Keratinocyte (primary cell): ENCODE measurements at regions not wholly inside any gene's neighbourhood (a gene's known extent, or its start where the extent isn't known, plus 50 kb on each side); places are given as distances from the start of the nearest gene placed in this dataset.

Source experiments
- DNase-seq: peaks from one replicate; pipeline ENCODE4 v3.0.0-alpha.2; 2011; ENCODE audit warnings: low read depth, missing footprints, low spot score
- FAIRE-seq: peaks from 2 replicates; lab custom pipeline; 2011; peaks lifted over from hg19 to GRCh38; lab: Jason Lieb, UNC
- H2AFZ ChIP-seq: 2 replicates; pipeline ENCODE4 v1.6.0; 2012; ENCODE audit warnings: low read length, control low read depth, inconsistent platforms; ENCODE audit not compliant: control insufficient read depth
- H3K27ac ChIP-seq: 2 replicates; pipeline ENCODE4 v1.5.1; 2011; ENCODE audit warnings: low read length; ENCODE audit not compliant: control insufficient read depth, insufficient read depth
- H3K27me3 ChIP-seq: 3 replicates; pipeline ENCODE4 v1.6.0; 2011; ENCODE audit warnings: low read length; ENCODE audit not compliant: control insufficient read depth, insufficient read depth; ENCODE audit errors: extremely low read depth
- H3K36me3 ChIP-seq, 2 experiments: 2 replicates in 1 of 2; 3 replicates in 1 of 2; pipeline ENCODE4 v1.5.1; 2011; ENCODE audit warnings: low read length in 2 of 2, mild to moderate bottlenecking in 1 of 2; ENCODE audit not compliant: control insufficient read depth in 2 of 2, insufficient read depth in 2 of 2; ENCODE audit errors: extremely low read depth in 1 of 2
- H3K4me1 ChIP-seq: 3 replicates; pipeline ENCODE4 v1.5.1; 2011; ENCODE audit warnings: low read length; ENCODE audit not compliant: control insufficient read depth, insufficient read depth; ENCODE audit errors: extremely low read depth
- H3K4me2 ChIP-seq: 3 replicates; pipeline ENCODE4 v1.6.0; 2011; ENCODE audit warnings: low read depth, low read length; ENCODE audit not compliant: control insufficient read depth, insufficient read depth; ENCODE audit errors: extremely low read depth
- H3K4me3 ChIP-seq, 3 experiments: fragments of 200-600 bp in 1 of 3; sonication (generic) in 1 of 3; 2 replicates in 2 of 3; 3 replicates in 1 of 3; pipeline ENCODE4 v1.5.1; 2011 to 2016; ENCODE audit warnings: low read length in 3 of 3, mild to moderate bottlenecking in 3 of 3, control low read depth in 2 of 3, inconsistent platforms in 1 of 3, low read depth in 1 of 3, mixed read lengths in 1 of 3, mixed run types in 1 of 3, moderate library complexity in 1 of 3; ENCODE audit not compliant: control insufficient read depth in 2 of 3, insufficient read depth in 2 of 3; ENCODE audit errors: extremely low read depth in 1 of 3
- H3K79me2 ChIP-seq: 2 replicates; pipeline ENCODE4 v1.6.0; 2012; ENCODE audit warnings: low read length; ENCODE audit not compliant: control insufficient read depth, insufficient read depth
- H3K9ac ChIP-seq: 3 replicates; pipeline ENCODE4 v1.6.0; 2011; ENCODE audit warnings: low read length; ENCODE audit not compliant: control insufficient read depth, insufficient read depth; ENCODE audit errors: extremely low read depth
- H3K9me1 ChIP-seq: 3 replicates; pipeline ENCODE4 v1.6.0; 2011; ENCODE audit warnings: low read length; ENCODE audit not compliant: control insufficient read depth, insufficient read depth; ENCODE audit errors: extremely low read depth
- H3K9me3 ChIP-seq: 2 replicates; pipeline ENCODE4 v1.5.1; 2012; ENCODE audit warnings: low read depth, low read length; ENCODE audit not compliant: control insufficient read depth
- H4K20me1 ChIP-seq: 3 replicates; pipeline ENCODE4 v1.6.0; 2011; ENCODE audit warnings: low read length; ENCODE audit not compliant: control insufficient read depth, insufficient read depth; ENCODE audit errors: extremely low read depth
- EZH2 ChIP-seq: IDR thresholded peaks from one replicate; pipeline ENCODE4 v1.6.1; 2012; ENCODE audit warnings: inconsistent platforms, mild to moderate bottlenecking, low read length, moderate library complexity
- dilution Hi-C: fragments of 300-500 bp; cut with MboI; formaldehyde crosslinking; loops from one replicate; pipeline ENCODE4 v1.7.0; 2020; ENCODE audit warnings: low sequenced_read_pairs; ENCODE audit not compliant: extremely low pct_ligation_motif_present
- TF ChIP-seq, protein P1 (sequence below), 3 experiments: IDR thresholded peaks in 1 of 3; conservative IDR thresholded peaks in 1 of 3; optimal IDR thresholded peaks in 1 of 3; 2 replicates in 2 of 3; 3 replicates in 1 of 3; pipeline versions ENCODE3 to v1.5.1; 2011; ENCODE audit warnings: low read length in 3 of 3, mild to moderate bottlenecking in 3 of 3, moderate library complexity in 2 of 3, control low read depth in 1 of 3, inconsistent platforms in 1 of 3; ENCODE audit not compliant: insufficient read depth in 2 of 3; ENCODE audit errors: extremely low read depth in 1 of 3

DNA sequence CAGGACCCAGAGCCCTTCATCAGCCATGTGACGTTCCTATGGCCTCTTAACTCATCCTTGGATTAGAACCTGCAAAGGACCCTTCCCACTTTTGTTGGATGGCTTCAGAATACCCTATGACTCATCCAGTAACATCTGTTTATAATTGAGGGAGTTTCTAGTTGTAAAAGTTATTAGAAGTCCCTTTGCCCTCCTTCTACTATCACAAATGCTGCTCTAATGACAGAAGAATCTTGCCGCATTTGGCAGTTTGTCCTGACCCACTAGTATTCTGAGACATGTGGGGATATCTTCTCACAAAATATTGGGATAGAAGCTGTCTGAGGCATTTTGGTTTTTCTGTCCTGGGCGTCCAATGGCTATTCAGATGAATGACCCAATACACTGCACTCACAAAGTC, 251.8 kb upstream of the TMEM72 start:
- H3K9ac ChIP-seq: no peak overlapping the region
- H3K27me3 ChIP-seq: no peaks in the 10 kb centered on the region
- H3K4me2 ChIP-seq: no peak overlapping the region
- no peak for DNase-seq
- no peaks in the 10 kb centered on the region for H3K36me3 ChIP-seq
- H3K4me3 ChIP-seq: no peak overlapping the region
- dilution Hi-C loops: no loop called here
- no peaks in the 10 kb centered on the region for H3K79me2 ChIP-seq
- no peaks in the 10 kb centered on the region for H4K20me1 ChIP-seq
- FAIRE-seq: no peak
- H3K9me1 ChIP-seq: no peaks in the 10 kb centered on the region
- H2AFZ ChIP-seq: no peak overlapping the region
- H3K4me1 ChIP-seq: no peaks in the 10 kb centered on the region
- H3K9me3 ChIP-seq: peaks cover 4% of the 10 kb centered on the region
- TF ChIP-seq, protein P1, sequence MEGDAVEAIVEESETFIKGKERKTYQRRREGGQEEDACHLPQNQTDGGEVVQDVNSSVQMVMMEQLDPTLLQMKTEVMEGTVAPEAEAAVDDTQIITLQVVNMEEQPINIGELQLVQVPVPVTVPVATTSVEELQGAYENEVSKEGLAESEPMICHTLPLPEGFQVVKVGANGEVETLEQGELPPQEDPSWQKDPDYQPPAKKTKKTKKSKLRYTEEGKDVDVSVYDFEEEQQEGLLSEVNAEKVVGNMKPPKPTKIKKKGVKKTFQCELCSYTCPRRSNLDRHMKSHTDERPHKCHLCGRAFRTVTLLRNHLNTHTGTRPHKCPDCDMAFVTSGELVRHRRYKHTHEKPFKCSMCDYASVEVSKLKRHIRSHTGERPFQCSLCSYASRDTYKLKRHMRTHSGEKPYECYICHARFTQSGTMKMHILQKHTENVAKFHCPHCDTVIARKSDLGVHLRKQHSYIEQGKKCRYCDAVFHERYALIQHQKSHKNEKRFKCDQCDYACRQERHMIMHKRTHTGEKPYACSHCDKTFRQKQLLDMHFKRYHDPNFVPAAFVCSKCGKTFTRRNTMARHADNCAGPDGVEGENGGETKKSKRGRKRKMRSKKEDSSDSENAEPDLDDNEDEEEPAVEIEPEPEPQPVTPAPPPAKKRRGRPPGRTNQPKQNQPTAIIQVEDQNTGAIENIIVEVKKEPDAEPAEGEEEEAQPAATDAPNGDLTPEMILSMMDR (optimal IDR thresholded peaks at IDR 0.05 in 1 of 3, IDR thresholded peaks at IDR 0.05 in 1 of 3, conservative IDR thresholded peaks at IDR 0.05 in 1 of 3; ENCODE audit: extremely low read depth in 1 of 3, insufficient read depth in 2 of 3, low read length in 3 of 3): no peak
- TF ChIP-seq EZH2: no peak
- no peak overlapping the region for H3K27ac ChIP-seq

DNA sequence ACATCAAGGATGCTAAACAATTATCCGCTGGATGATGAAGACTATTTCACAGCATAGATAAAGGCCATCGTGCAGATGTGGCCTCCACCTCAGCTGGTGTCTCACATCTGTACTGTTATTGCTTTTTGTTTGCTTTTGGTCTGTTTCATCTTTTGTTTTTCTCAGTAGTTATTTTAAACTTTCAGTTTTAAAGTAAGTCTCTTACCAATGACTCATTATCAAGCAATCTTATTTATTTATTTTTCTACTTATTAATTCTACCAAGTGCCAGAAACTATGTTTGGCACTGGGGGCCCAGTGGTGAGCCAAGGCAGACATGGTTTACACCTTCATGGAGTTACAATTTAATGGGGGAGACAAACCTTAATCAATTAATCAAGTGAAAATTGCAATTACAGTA, 250.9 kb upstream of the TMEM72 start:
- no peaks in the 10 kb centered on the region for H3K36me3 ChIP-seq
- no peak overlapping the region for H3K9ac ChIP-seq
- H3K4me2 ChIP-seq: no peak overlapping the region
- no peak overlapping the region for H2AFZ ChIP-seq
- H4K20me1 ChIP-seq: no peaks in the 10 kb centered on the region
- H3K4me3 ChIP-seq: no peak overlapping the region
- TF ChIP-seq, protein P1 (optimal IDR thresholded peaks at IDR 0.05 in 1 of 3, IDR thresholded peaks at IDR 0.05 in 1 of 3, conservative IDR thresholded peaks at IDR 0.05 in 1 of 3; ENCODE audit: extremely low read depth in 1 of 3, insufficient read depth in 2 of 3, low read length in 3 of 3): no peak
- TF ChIP-seq EZH2: no peak
- peaks cover 4% of the 10 kb centered on the region for H3K9me3 ChIP-seq
- no peaks in the 10 kb centered on the region for H3K9me1 ChIP-seq
- no peak for DNase-seq
- no peaks in the 10 kb centered on the region for H3K27me3 ChIP-seq
- dilution Hi-C loops: no loop called here
- FAIRE-seq: no peak
- no peaks in the 10 kb centered on the region for H3K79me2 ChIP-seq
- H3K27ac ChIP-seq: no peak overlapping the region
- no peaks in the 10 kb centered on the region for H3K4me1 ChIP-seq
